Stimulated activated CD4-positive, alpha-beta T cell treated with anti-CD3 and anti-CD28 coated beads, Interleukin-2, amount 100 ng/mL, for 24 hours (primary cell): ENCODE measurements at regions not wholly inside any gene's neighbourhood (a gene's known extent, or its start where the extent isn't known, plus 50 kb on each side); places are given as distances from the start of the nearest gene placed in this dataset.
"Not testable (repeated sequence)": the region's sequence is repeated elsewhere in the genome, so short reads cannot be mapped to it uniquely, and the experiment has no call there.

Source experiments
- DNase-seq, 2 donors: peaks; one replicate each; pipeline ENCODE4 v3.0.0-alpha.2; 2020

GRCh38 chr10:22824520-22824919 is 103.3 kb upstream of the ARMC3 start:
- no peak for DNase-seq

- no peak for DNase-seq
Observed at GRCh38 chr10:22823109-22823508, 104.7 kb upstream of the ARMC3 start.

- not testable (repeated sequence) for DNase-seq
Observed at GRCh38 chr10:22821921-22822320, 105.9 kb upstream of the ARMC3 start.

- DNase-seq, result no peak
Observed at GRCh38 chr10:22821501-22821900, 106.4 kb upstream of the ARMC3 start.

GRCh38 chr10:22816298-22816653 is 101.9 kb upstream of the PIP4K2A start:
- DNase-seq, result no peak

- no peak for DNase-seq
Observed at GRCh38 chr10:22810643-22811465, 96.5 kb upstream of the PIP4K2A start.

GRCh38 chr10:22807238-22807637 is 92.9 kb upstream of the PIP4K2A start:
- no peak for DNase-seq

- no peak for DNase-seq
Observed at GRCh38 chr10:22805304-22805703, 90.9 kb upstream of the PIP4K2A start.

GRCh38 chr10:22803261-22803885 is 89.0 kb upstream of the PIP4K2A start:
- no peak for DNase-seq

GRCh38 chr10:22801785-22802184 is 87.4 kb upstream of the PIP4K2A start:
- no peak for DNase-seq

- not testable (repeated sequence) for DNase-seq
Observed at GRCh38 chr10:22797796-22798195, 83.4 kb upstream of the PIP4K2A start.

- no peak for DNase-seq
Observed at GRCh38 chr10:22795546-22795945, 81.2 kb upstream of the PIP4K2A start.

GRCh38 chr10:22792161-22792560 is 77.8 kb upstream of the PIP4K2A start:
- no peak for DNase-seq

GRCh38 chr10:22791665-22792064 is 77.3 kb upstream of the PIP4K2A start:
- DNase-seq, result no peak

- DNase-seq, result no peak
Observed at GRCh38 chr10:22784668-22785067, 70.3 kb upstream of the PIP4K2A start.

GRCh38 chr10:22783807-22784206 is 69.4 kb upstream of the PIP4K2A start:
- no peak for DNase-seq

GRCh38 chr10:22780474-22780885 is 66.1 kb upstream of the PIP4K2A start:
- DNase-seq, result no peak

GRCh38 chr10:22779331-22780019 is 65.1 kb upstream of the PIP4K2A start:
- no peak for DNase-seq

- no peak for DNase-seq
Observed at GRCh38 chr10:22774102-22774501, 59.7 kb upstream of the PIP4K2A start.

- not testable (repeated sequence) for DNase-seq
Observed at GRCh38 chr10:22771631-22772030, 57.3 kb upstream of the PIP4K2A start.

GRCh38 chr10:22770270-22770669 is 55.9 kb upstream of the PIP4K2A start:
- DNase-seq, result no peak

GRCh38 chr10:22767859-22768258 is 53.5 kb upstream of the PIP4K2A start:
- no peak for DNase-seq

- no peak for DNase-seq
Observed at GRCh38 chr10:22766693-22767092, 52.3 kb upstream of the PIP4K2A start.
